HL-60 (cell line): ENCODE measurements at regions not wholly inside any gene's neighbourhood (a gene's known extent, or its start where the extent isn't known, plus 50 kb on each side); places are given as distances from the start of the nearest gene placed in this dataset.

ENCODE experiments used
- DNase-seq, 2 experiments: peaks; one replicate each; pipeline ENCODE4 v3.0.0-alpha.2; 2010 to 2020; ENCODE audit warnings: low read depth in 1 of 2, low spot score in 1 of 2
- H3K27ac ChIP-seq: fragments of 250-450 bp; sonication (Bioruptor Pico); replicated peaks from 2 replicates; pipeline ENCODE4 v1.5.1; 2020; ENCODE audit warnings: mild to moderate bottlenecking, moderate library complexity
- H3K27me3 ChIP-seq: fragments of 250-450 bp; sonication (Bioruptor Pico); 2 replicates; pipeline ENCODE4 v1.5.1; 2021; ENCODE audit warnings: mild to moderate bottlenecking, moderate library complexity; ENCODE audit not compliant: insufficient read depth, poor library complexity, severe bottlenecking
- H3K4me3 ChIP-seq: replicated peaks from 2 replicates; pipeline ENCODE4 v1.5.1; 2011; ENCODE audit warnings: mild to moderate bottlenecking, control low read depth, low read length; ENCODE audit not compliant: insufficient read depth
- GABPA ChIP-seq: IDR thresholded peaks from 2 replicates; pipeline ENCODE4 v1.6.1; 2012; ENCODE audit warnings: low read depth
- POLR2AphosphoS5 ChIP-seq: IDR thresholded peaks from 2 replicates; pipeline ENCODE4 v1.6.1; 2012; ENCODE audit warnings: low read depth
- SPI1 ChIP-seq: IDR thresholded peaks from 2 replicates; pipeline ENCODE4 v1.6.1; 2012; ENCODE audit warnings: low read depth, mild to moderate bottlenecking, borderline replicate concordance
- TF ChIP-seq, protein P1 (sequence below): IDR thresholded peaks from one replicate; pipeline ENCODE4 v1.5.1; 2011; ENCODE audit warnings: low read length, control low read depth, inconsistent platforms; ENCODE audit not compliant: insufficient read depth
- TF ChIP-seq, protein P2 (sequence below): IDR thresholded peaks from 2 replicates; pipeline ENCODE4 v1.6.1; 2012; ENCODE audit warnings: low read depth; ENCODE audit not compliant: insufficient replicate concordance

- TF ChIP-seq, protein P1, sequence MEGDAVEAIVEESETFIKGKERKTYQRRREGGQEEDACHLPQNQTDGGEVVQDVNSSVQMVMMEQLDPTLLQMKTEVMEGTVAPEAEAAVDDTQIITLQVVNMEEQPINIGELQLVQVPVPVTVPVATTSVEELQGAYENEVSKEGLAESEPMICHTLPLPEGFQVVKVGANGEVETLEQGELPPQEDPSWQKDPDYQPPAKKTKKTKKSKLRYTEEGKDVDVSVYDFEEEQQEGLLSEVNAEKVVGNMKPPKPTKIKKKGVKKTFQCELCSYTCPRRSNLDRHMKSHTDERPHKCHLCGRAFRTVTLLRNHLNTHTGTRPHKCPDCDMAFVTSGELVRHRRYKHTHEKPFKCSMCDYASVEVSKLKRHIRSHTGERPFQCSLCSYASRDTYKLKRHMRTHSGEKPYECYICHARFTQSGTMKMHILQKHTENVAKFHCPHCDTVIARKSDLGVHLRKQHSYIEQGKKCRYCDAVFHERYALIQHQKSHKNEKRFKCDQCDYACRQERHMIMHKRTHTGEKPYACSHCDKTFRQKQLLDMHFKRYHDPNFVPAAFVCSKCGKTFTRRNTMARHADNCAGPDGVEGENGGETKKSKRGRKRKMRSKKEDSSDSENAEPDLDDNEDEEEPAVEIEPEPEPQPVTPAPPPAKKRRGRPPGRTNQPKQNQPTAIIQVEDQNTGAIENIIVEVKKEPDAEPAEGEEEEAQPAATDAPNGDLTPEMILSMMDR, result no peak
- TF ChIP-seq SPI1, result no peak
- TF ChIP-seq GABPA, result no peak
- TF ChIP-seq POLR2AphosphoS5, result no peak
- TF ChIP-seq, protein P2, sequence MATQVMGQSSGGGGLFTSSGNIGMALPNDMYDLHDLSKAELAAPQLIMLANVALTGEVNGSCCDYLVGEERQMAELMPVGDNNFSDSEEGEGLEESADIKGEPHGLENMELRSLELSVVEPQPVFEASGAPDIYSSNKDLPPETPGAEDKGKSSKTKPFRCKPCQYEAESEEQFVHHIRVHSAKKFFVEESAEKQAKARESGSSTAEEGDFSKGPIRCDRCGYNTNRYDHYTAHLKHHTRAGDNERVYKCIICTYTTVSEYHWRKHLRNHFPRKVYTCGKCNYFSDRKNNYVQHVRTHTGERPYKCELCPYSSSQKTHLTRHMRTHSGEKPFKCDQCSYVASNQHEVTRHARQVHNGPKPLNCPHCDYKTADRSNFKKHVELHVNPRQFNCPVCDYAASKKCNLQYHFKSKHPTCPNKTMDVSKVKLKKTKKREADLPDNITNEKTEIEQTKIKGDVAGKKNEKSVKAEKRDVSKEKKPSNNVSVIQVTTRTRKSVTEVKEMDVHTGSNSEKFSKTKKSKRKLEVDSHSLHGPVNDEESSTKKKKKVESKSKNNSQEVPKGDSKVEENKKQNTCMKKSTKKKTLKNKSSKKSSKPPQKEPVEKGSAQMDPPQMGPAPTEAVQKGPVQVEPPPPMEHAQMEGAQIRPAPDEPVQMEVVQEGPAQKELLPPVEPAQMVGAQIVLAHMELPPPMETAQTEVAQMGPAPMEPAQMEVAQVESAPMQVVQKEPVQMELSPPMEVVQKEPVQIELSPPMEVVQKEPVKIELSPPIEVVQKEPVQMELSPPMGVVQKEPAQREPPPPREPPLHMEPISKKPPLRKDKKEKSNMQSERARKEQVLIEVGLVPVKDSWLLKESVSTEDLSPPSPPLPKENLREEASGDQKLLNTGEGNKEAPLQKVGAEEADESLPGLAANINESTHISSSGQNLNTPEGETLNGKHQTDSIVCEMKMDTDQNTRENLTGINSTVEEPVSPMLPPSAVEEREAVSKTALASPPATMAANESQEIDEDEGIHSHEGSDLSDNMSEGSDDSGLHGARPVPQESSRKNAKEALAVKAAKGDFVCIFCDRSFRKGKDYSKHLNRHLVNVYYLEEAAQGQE, result no peak
- H3K27me3 ChIP-seq, result no peaks in the 10 kb centered on the region
- no peak overlapping the region for H3K27ac ChIP-seq
- DNase-seq, result no peak
- no peak overlapping the region for H3K4me3 ChIP-seq
These were observed 302.6 kb downstream of the MYCN start for GRCh38 chr2:16242906-16243305.

- TF ChIP-seq, protein P1, result no peak
- no peak for TF ChIP-seq SPI1
- no peak for TF ChIP-seq POLR2AphosphoS5
- no peak for TF ChIP-seq GABPA
- no peak overlapping the region for H3K27ac ChIP-seq
- H3K4me3 ChIP-seq, result no peak overlapping the region
These were observed 301.1 kb downstream of the MYCN start for GRCh38 chr2:16241166-16242160.

DNA sequence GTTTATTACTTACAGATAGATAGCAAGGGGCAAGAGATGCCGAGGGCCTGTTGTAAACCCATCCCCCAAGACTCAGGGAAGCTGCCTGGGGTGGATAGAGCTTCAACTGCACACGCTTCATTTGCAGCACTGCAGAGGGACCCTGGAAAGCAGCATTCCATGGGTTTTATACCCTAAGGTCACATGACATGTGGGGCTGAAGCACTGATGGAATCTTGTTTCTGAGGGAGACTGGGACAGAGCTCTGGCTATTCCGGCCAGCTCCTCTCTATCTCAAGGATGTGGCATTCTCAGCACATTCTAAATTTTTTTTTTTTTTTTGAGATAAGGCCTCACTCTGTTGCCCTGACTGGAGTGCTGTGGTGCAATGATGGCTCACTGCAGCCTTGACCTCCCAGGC is 300.1 kb downstream of the MYCN start:
- no peaks in the 10 kb centered on the region for H3K27me3 ChIP-seq
- H3K4me3 ChIP-seq, result no peak overlapping the region
- H3K27ac ChIP-seq, result no peak overlapping the region
- TF ChIP-seq GABPA (no peak), POLR2AphosphoS5 (no peak), SPI1 (no peak)
- TF ChIP-seq, protein P1, result no peak
- TF ChIP-seq, protein P2, result no peak
- DNase-seq, result no peak

More at GRCh38 chr2:16241166-16242160, 301.1 kb downstream of the MYCN start:
- no peak for DNase-seq
- H3K27me3 ChIP-seq, result no peaks in the 10 kb centered on the region
